ENCODE measurements at regions not wholly inside any gene's neighbourhood (a gene's known extent, or its start where the extent isn't known, plus 50 kb on each side); places are given as distances from the start of the nearest gene placed in this dataset.

GRCh38 chr7:41051062-41051461 lies 651.8 kb downstream of the INHBA start:
- Mint-ChIP-seq H3K36me3 (no peaks in the 10 kb centered on the region), H3K27ac (no peak overlapping the region), H3K4me3 (no peak overlapping the region), H3K4me1 (peaks cover 25% of the 10 kb centered on the region), H3K27me3 (ENCODE audit: insufficient read depth, low read depth) (peaks cover 4% of the 10 kb centered on the region), H3K9me3 (no peaks in the 10 kb centered on the region)
- H3K9me3 ChIP-seq (ENCODE audit: low read depth), result no peaks in the 10 kb centered on the region
- H4K20me1 ChIP-seq (ENCODE audit: low read depth), result no peaks in the 10 kb centered on the region
- no peaks in the 10 kb centered on the region for H3F3A ChIP-seq (ENCODE audit: low read depth)
- no peak overlapping the region for H3K9ac ChIP-seq
- no peak overlapping the region for H3K4me2 ChIP-seq
- no peaks in the 10 kb centered on the region for H3K79me2 ChIP-seq (ENCODE audit: low read depth)
- TF ChIP-seq EZH2 (IDR thresholded peaks at IDR 0.05), result no peak
- no peak for TF ChIP-seq EZH2phosphoT487 (IDR thresholded peaks at IDR 0.05)
- no peak for TF ChIP-seq CTCF (IDR thresholded peaks at IDR 0.05)
- no peak for DNase-seq (ENCODE audit: low spot score)
- no peak overlapping the region for H2AFZ ChIP-seq (replicated peaks)
- H3K27ac ChIP-seq, result no peak overlapping the region
- H3K4me1 ChIP-seq, result peaks cover 11% of the 10 kb centered on the region
- H3K4me3 ChIP-seq, result no peak overlapping the region
- H3K27me3 ChIP-seq, result no peaks in the 10 kb centered on the region
- H3K36me3 ChIP-seq, result no peaks in the 10 kb centered on the region

DNA sequence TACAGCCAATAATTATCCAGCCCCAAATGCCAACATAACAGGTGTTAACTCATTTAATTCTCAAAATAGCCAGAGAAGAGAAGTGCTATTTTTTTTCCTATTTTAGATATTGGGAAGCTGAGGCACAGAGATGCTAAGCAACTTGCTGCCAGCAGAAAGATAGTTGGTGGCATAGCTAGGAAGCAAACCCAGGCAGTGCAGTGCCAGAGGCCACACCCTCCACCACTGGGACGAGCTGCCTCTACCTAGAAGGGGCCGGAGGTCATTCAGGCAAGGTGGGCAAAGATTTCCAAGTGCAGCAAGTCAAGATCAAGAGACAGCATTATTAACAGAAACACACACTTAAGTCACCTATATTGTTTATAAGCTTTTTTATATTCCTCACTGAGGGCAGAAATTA lies 654.1 kb downstream of the INHBA start:
- no peaks in the 10 kb centered on the region for H3K9me3 Mint-ChIP-seq
- no peak overlapping the region for H3K9ac ChIP-seq
- H3K79me2 ChIP-seq (ENCODE audit: low read depth), result no peaks in the 10 kb centered on the region
- H4K20me1 ChIP-seq (ENCODE audit: low read depth), result no peaks in the 10 kb centered on the region
- no peaks in the 10 kb centered on the region for H3F3A ChIP-seq (ENCODE audit: low read depth)
- H3K4me3 ChIP-seq, result no peak overlapping the region
- no peak for DNase-seq (ENCODE audit: low spot score)
- H3K27ac Mint-ChIP-seq, result no peak overlapping the region
- H3K4me1 ChIP-seq, result peaks cover 11% of the 10 kb centered on the region
- no peak for TF ChIP-seq EZH2phosphoT487 (IDR thresholded peaks at IDR 0.05)
- TF ChIP-seq CTCF (IDR thresholded peaks at IDR 0.05), result no peak
- TF ChIP-seq EZH2 (IDR thresholded peaks at IDR 0.05), result no peak
- H3K4me3 Mint-ChIP-seq, result no peak overlapping the region
- H3K27me3 ChIP-seq, result no peaks in the 10 kb centered on the region
- H3K4me1 Mint-ChIP-seq, result peaks cover 25% of the 10 kb centered on the region
- H3K27ac ChIP-seq, result no peak overlapping the region
- H3K36me3 ChIP-seq, result no peaks in the 10 kb centered on the region
- H2AFZ ChIP-seq (replicated peaks), result no peak overlapping the region
- H3K4me2 ChIP-seq, result no peak overlapping the region
- no peaks in the 10 kb centered on the region for H3K36me3 Mint-ChIP-seq
- H3K9me3 ChIP-seq (ENCODE audit: low read depth), result no peaks in the 10 kb centered on the region
- H3K27me3 Mint-ChIP-seq (ENCODE audit: insufficient read depth, low read depth), result peaks cover 4% of the 10 kb centered on the region

DNA sequence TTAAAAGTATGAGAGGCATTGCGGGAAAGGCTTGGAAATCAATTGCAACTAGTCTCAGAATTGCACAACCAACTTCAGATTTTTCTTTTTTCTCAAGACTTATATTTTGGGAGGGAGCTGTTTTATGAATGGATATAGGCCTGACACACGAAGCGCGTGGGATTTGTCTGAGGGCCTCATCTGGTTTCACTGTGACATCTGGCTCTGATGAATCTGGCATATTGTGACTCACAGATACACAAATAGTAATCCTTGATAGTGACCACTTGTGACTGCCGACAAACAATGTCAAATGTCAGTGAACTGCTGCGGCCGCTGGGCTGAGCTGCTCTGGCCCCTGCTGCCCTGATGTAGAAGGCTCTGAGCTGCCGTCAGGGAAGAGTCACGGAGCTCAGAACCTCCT lies 655.1 kb downstream of the INHBA start:
- Histone ChIP-seq H3K79me2 (ENCODE audit: low read depth) (no peaks in the 10 kb centered on the region), H3K36me3 (no peaks in the 10 kb centered on the region), H3K9ac (no peak overlapping the region), H3K27ac (no peak overlapping the region), H3K4me1 (peaks cover 11% of the 10 kb centered on the region), H3K4me3 (no peak overlapping the region), H3K9me3 (ENCODE audit: low read depth) (no peaks in the 10 kb centered on the region), H3K4me2 (no peak overlapping the region), H3K27me3 (no peaks in the 10 kb centered on the region), H4K20me1 (ENCODE audit: low read depth) (no peaks in the 10 kb centered on the region), H3F3A (ENCODE audit: low read depth) (no peaks in the 10 kb centered on the region), H2AFZ (replicated peaks) (no peak overlapping the region)
- Mint-ChIP-seq H3K9me3 (peaks cover 2% of the 10 kb centered on the region), H3K27me3 (ENCODE audit: insufficient read depth, low read depth) (peaks cover 4% of the 10 kb centered on the region), H3K36me3 (no peaks in the 10 kb centered on the region), H3K27ac (no peak overlapping the region), H3K4me1 (peaks cover 25% of the 10 kb centered on the region), H3K4me3 (no peak overlapping the region)
- TF ChIP-seq EZH2 (IDR thresholded peaks at IDR 0.05) (no peak), EZH2phosphoT487 (IDR thresholded peaks at IDR 0.05) (no peak), CTCF (IDR thresholded peaks at IDR 0.05) (no peak)
- DNase-seq (ENCODE audit: low spot score), result no peak

All from neural progenitor cell (in vitro differentiated cells).